Stimulated activated CD4-positive, alpha-beta T cell treated with anti-CD3 and anti-CD28 coated beads, Interleukin-1b, Interleukin-23, amount 100 ng/mL, for 24 hours (primary cell): ENCODE measurements at regions not wholly inside any gene's neighbourhood (a gene's known extent, or its start where the extent isn't known, plus 50 kb on each side); places are given as distances from the start of the nearest gene placed in this dataset.

Experiments
- DNase-seq, 4 experiments: peaks; one replicate each; pipeline ENCODE4 v3.0.0-alpha.2; 2020; ENCODE audit warnings: low read depth in 4 of 4, low spot score in 1 of 4

GRCh38 chr13:103157434-103158145, 91.4 kb upstream of the SLC10A2 start:
- DNase-seq = no peak

GRCh38 chr13:103157016-103157415, 90.8 kb upstream of the SLC10A2 start:
- DNase-seq = no peak

GRCh38 chr13:103156346-103156998, 90.3 kb upstream of the SLC10A2 start:
- DNase-seq = no peak

GRCh38 chr13:103153466-103153865, 87.2 kb upstream of the SLC10A2 start:
- DNase-seq = no peak

- no peak for DNase-seq
These were observed 81.7 kb upstream of the SLC10A2 start for GRCh38 chr13:103147961-103148360.

GRCh38 chr13:103145442-103145841, 79.2 kb upstream of the SLC10A2 start:
- DNase-seq = no peak

GRCh38 chr13:103143432-103143831, 77.2 kb upstream of the SLC10A2 start:
- DNase-seq = no peak

GRCh38 chr13:103142151-103142550, 75.9 kb upstream of the SLC10A2 start:
- no peak for DNase-seq

- DNase-seq = no peak
These were observed 73.9 kb upstream of the SLC10A2 start for GRCh38 chr13:103140001-103140671.

- DNase-seq = no peak
These were observed 68.1 kb upstream of the SLC10A2 start for GRCh38 chr13:103134271-103134670.

- DNase-seq = no peak
These were observed 67.3 kb upstream of the SLC10A2 start for GRCh38 chr13:103133556-103133955.

GRCh38 chr13:103130681-103131210, 64.5 kb upstream of the SLC10A2 start:
- DNase-seq = no peak

GRCh38 chr13:103130146-103130545, 63.9 kb upstream of the SLC10A2 start:
- DNase-seq = no peak
